Left renal cortex interstitium (tissue), 4 donors: ENCODE measurements at regions not wholly inside any gene's neighbourhood (a gene's known extent, or its start where the extent isn't known, plus 50 kb on each side); places are given as distances from the start of the nearest gene placed in this dataset.
A peak's percentile ranks its signal among the peaks of the same experiment; 100 is the strongest.
"Not testable (repeated sequence)": the region's sequence is repeated elsewhere in the genome, so short reads cannot be mapped to it uniquely, and the experiment has no call there.

Source experiments
- DNase-seq, 4 donors: peaks; one replicate each; pipeline ENCODE4 v3.0.0-alpha.2; 2013; ENCODE audit warnings: low read depth in 4 of 4, low spot score in 2 of 4, missing footprints in 1 of 4

GRCh38 chr3:74978684-74979083 is 364.2 kb upstream of the CNTN3 start:
- DNase-seq = no peak

GRCh38 chr3:74985028-74985904 is 370.8 kb upstream of the CNTN3 start:
- not testable (repeated sequence) for DNase-seq

GRCh38 chr3:74988095-74988494 is 373.6 kb upstream of the CNTN3 start:
- no peak for DNase-seq

GRCh38 chr3:74992898-74993297 is 378.4 kb upstream of the CNTN3 start:
- DNase-seq = no peak

- peak in 2 of 4 donors; percentile 6 for DNase-seq
Measured at GRCh38 chr3:75001330-75001729, 386.9 kb upstream of the CNTN3 start.

- DNase-seq = no peak
Measured at GRCh38 chr3:75012791-75013331, 398.4 kb upstream of the CNTN3 start.

- DNase-seq = no peak
Measured at GRCh38 chr3:75014008-75014407, 399.5 kb upstream of the CNTN3 start.

GRCh38 chr3:75015280-75015679 is 400.8 kb upstream of the CNTN3 start:
- DNase-seq = no peak

GRCh38 chr3:75035146-75035545 is 420.7 kb upstream of the CNTN3 start:
- no peak for DNase-seq

GRCh38 chr3:75042941-75043340 is 428.5 kb upstream of the CNTN3 start:
- no peak for DNase-seq

- no peak for DNase-seq
Measured at GRCh38 chr3:75048650-75049049, 434.2 kb upstream of the CNTN3 start.

- DNase-seq = no peak
Measured at GRCh38 chr3:75049533-75049932, 435.1 kb upstream of the CNTN3 start.

GRCh38 chr3:75059120-75059519 is 444.7 kb upstream of the CNTN3 start:
- no peak for DNase-seq

GRCh38 chr3:75061806-75062205 is 447.3 kb upstream of the CNTN3 start:
- no peak for DNase-seq

- DNase-seq = no peak
Measured at GRCh38 chr3:75075158-75075557, 460.7 kb upstream of the CNTN3 start.

GRCh38 chr3:75076481-75076880 is 462.0 kb upstream of the CNTN3 start:
- no peak for DNase-seq

- DNase-seq = no peak
Measured at GRCh38 chr3:75078290-75078689, 463.8 kb upstream of the CNTN3 start.

GRCh38 chr3:75082845-75083244 is 468.4 kb upstream of the CNTN3 start:
- DNase-seq = no peak

GRCh38 chr3:75089841-75090240 is 475.4 kb upstream of the CNTN3 start:
- DNase-seq = no peak

- no peak for DNase-seq
Measured at GRCh38 chr3:75101329-75102147, 487.1 kb upstream of the CNTN3 start.

- DNase-seq = no peak
Measured at GRCh38 chr3:75110741-75111140, 496.3 kb upstream of the CNTN3 start.
